NCI-H2107 (cell line): ENCODE measurements at regions not wholly inside any gene's neighbourhood (a gene's known extent, or its start where the extent isn't known, plus 50 kb on each side); places are given as distances from the start of the nearest gene placed in this dataset.

ENCODE experiments used
- DNase-seq: peaks from one replicate; lab custom pipeline; 2025; lab: John Stamatoyannopoulos, UW

- DNase-seq: no peak
These were observed 100.9 kb upstream of the RADX start for GRCh38 chrX:106510713-106511403.
